GM06990 (cell line): ENCODE measurements at regions not wholly inside any gene's neighbourhood (a gene's known extent, or its start where the extent isn't known, plus 50 kb on each side); places are given as distances from the start of the nearest gene placed in this dataset.

Experiments used
- DNase-seq: peaks from one replicate; pipeline ENCODE4 v3.0.0-alpha.2; 2011; ENCODE audit not compliant: insufficient read length; ENCODE audit errors: extremely low read depth
- H3K27me3 ChIP-seq: replicated peaks from 2 replicates; pipeline ENCODE4 v1.6.0; 2011; ENCODE audit warnings: low read length; ENCODE audit not compliant: control insufficient read depth, insufficient read depth
- H3K36me3 ChIP-seq: 2 replicates; pipeline ENCODE4 v1.5.1; 2011; ENCODE audit warnings: low read length; ENCODE audit not compliant: control insufficient read depth, insufficient read depth
- H3K4me3 ChIP-seq: replicated peaks from 2 replicates; pipeline ENCODE4 v1.5.1; 2011; ENCODE audit warnings: low read depth, mild to moderate bottlenecking, control low read depth, low read length
- TF ChIP-seq, protein P1 (sequence below): IDR thresholded peaks from 2 replicates; pipeline ENCODE4 v1.5.1; 2011; ENCODE audit warnings: low read length, control low read depth, mild to moderate bottlenecking, inconsistent platforms; ENCODE audit not compliant: insufficient read depth, poor library complexity, severe bottlenecking

DNA sequence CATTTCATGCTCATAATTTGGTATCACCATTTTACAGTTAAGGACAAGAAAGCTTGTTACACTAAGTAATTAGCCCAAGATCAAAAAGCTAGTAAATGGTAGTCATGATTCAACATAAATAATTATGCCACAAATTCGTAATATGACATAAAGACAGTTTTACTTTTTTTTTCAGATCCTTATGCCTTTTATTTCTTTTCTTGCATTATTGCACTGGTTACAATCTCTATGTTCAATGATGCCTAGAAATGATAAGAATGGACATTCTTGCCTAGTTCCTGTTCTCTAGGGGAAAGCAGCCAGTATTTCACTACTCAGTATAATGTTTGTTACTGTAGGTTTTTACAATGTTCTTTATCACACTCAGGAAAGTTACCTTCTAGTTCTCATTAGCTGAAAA, 106.4 kb upstream of the ARHGAP5 start:
- no peaks in the 10 kb centered on the region for H3K27me3 ChIP-seq
- TF ChIP-seq, protein P1, sequence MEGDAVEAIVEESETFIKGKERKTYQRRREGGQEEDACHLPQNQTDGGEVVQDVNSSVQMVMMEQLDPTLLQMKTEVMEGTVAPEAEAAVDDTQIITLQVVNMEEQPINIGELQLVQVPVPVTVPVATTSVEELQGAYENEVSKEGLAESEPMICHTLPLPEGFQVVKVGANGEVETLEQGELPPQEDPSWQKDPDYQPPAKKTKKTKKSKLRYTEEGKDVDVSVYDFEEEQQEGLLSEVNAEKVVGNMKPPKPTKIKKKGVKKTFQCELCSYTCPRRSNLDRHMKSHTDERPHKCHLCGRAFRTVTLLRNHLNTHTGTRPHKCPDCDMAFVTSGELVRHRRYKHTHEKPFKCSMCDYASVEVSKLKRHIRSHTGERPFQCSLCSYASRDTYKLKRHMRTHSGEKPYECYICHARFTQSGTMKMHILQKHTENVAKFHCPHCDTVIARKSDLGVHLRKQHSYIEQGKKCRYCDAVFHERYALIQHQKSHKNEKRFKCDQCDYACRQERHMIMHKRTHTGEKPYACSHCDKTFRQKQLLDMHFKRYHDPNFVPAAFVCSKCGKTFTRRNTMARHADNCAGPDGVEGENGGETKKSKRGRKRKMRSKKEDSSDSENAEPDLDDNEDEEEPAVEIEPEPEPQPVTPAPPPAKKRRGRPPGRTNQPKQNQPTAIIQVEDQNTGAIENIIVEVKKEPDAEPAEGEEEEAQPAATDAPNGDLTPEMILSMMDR, result no peak
- no peak for DNase-seq
- no peaks in the 10 kb centered on the region for H3K36me3 ChIP-seq
- no peak overlapping the region for H3K4me3 ChIP-seq

DNA sequence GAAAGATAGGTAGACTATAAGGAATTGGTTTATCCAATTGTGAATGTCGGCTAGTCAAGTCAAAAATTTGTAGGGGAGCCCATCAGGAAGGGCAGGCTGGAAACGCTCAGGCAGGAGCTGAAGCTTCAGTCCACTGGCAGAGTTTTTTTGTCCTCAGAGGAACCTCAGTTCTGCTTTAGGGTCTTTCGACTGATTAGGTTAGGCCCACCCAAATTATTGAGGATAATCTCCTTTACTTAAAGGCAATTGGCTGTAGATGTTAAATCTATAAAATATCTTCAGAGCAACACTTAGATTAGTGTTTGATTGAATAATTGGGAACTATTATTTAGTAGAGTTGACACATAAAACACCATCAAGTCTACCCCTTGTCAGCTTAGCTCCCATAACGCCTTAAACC, 105.5 kb upstream of the ARHGAP5 start:
- TF ChIP-seq, protein P1, result no peak
- no peaks in the 10 kb centered on the region for H3K36me3 ChIP-seq
- no peak overlapping the region for H3K4me3 ChIP-seq
- H3K27me3 ChIP-seq, result no peaks in the 10 kb centered on the region
- DNase-seq, result no peak

DNA sequence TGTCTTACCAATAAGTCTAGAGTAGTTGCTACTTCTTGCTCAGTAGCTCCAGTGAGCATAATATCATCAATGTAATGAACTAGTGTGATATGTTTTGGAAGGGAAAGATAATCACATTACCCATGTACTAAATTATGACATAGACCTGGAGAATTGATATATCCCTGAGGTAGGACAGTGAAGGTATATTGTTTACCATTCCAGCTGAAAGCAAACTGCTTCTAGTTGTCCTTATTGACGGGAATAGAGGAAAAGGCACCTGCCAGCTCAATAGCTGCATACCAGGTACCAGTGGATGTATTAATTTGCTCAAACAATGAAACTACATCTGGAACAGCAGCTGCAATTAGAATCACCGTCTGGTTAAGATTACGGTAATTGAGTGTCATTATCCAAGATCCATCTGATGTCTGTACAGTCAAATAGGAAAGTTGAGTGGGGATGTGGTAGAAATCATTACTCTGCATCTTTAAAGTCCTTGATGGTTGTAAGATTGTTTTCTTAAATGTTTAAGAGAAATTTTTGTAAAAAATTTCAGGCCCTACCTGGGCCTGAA, 100.0 kb upstream of the ARHGAP5 start:
- DNase-seq, result no peak
- Histone ChIP-seq H3K36me3 (no peaks in the 10 kb centered on the region), H3K4me3 (no peak overlapping the region), H3K27me3 (no peaks in the 10 kb centered on the region)
- TF ChIP-seq, protein P1, result no peak

DNA sequence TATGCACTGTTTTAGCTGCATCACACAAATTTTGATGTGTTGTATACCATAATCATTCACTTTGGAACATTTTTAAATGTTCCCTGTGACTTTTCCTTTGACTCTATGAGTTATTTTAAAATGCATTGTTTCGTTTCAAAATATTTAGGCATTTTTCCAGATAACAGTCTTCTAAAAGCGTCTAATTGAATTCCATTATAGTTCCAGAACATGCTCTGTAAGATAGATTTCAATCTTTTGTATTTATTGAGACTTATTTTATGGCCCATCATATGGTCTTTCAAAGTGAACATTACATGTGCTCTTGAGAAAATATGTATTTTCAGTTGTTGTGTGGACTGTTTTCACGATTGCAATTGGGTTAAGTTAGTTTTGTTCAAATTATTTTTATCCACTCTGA, 98.7 kb upstream of the ARHGAP5 start:
- Histone ChIP-seq H3K36me3 (no peaks in the 10 kb centered on the region), H3K4me3 (no peak overlapping the region), H3K27me3 (no peaks in the 10 kb centered on the region)
- no peak for DNase-seq
- TF ChIP-seq, protein P1, result no peak

DNA sequence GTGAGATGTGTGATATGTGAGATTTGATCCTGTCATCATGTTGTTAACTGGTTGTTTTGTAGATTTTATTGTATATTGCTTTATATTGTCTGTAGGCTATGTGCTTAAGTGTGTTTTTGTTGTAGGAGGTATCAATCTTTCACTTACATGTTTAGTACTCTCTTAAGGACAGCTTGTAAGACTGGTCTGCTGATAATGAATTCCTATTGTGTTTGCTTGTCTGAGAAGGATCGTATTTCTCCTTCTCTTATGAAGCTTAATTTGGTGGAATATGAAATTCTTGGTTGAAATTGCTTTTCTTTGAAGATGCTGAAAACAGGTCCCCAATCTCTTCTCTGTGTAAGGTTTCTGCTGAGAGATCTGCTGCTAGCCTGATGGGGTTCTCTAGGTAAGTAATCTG, 94.5 kb upstream of the ARHGAP5 start:
- TF ChIP-seq, protein P1, result no peak
- H3K36me3 ChIP-seq, result no peaks in the 10 kb centered on the region

DNA sequence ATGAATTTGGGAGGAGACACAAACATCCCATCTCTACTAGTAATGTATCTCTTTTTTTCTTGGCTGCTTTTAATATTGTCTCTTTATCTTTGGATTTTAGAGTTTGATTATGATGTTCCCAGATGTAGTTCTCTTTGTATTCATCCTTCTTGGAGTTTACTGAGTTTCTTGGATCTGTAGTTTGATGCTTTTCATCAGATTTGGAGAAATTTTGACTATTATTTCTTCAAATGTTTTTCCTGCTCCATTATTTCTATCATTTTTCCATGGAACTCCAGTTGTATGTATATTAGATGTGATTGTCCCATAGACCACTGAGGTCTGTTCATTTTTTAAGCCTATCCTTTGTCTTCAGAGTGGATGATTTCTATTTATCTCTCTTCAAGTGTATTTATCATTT, 90.7 kb upstream of the ARHGAP5 start:
- Histone ChIP-seq H3K36me3 (no peaks in the 10 kb centered on the region), H3K4me3 (no peak overlapping the region), H3K27me3 (no peaks in the 10 kb centered on the region)
- TF ChIP-seq, protein P1, result no peak
- DNase-seq, result no peak

More for the DNA sequence above, 94.5 kb upstream of the ARHGAP5 start:
- H3K4me3 ChIP-seq, result no peak overlapping the region
- DNase-seq, result no peak
- no peaks in the 10 kb centered on the region for H3K27me3 ChIP-seq
